Breast epithelium (tissue), 3 donors: ENCODE measurements at regions not wholly inside any gene's neighbourhood (a gene's known extent, or its start where the extent isn't known, plus 50 kb on each side); places are given as distances from the start of the nearest gene placed in this dataset.

ENCODE experiments used
- CTCF ChIP-seq, 3 donors: fragments of 450-650 bp; IDR thresholded peaks; one replicate each; pipeline ENCODE4 v1.5.1; 2016 to 2017; ENCODE audit warnings: antibody characterized with exemption in 3 of 3, mild to moderate bottlenecking in 3 of 3, moderate library complexity in 3 of 3
- POLR2A ChIP-seq: fragments of 450-650 bp; IDR thresholded peaks from one replicate; pipeline ENCODE4 v1.6.1; 2016; ENCODE audit warnings: antibody characterized with exemption, mild to moderate bottlenecking, moderate library complexity

GRCh38 chr10:52927678-52928077 is 155.1 kb upstream of the MBL2 start:
- no peak for TF ChIP-seq CTCF (IDR thresholded peaks at IDR 0.05)
- no peak for TF ChIP-seq POLR2A
